HepG2 (cell line): ENCODE measurements at regions not wholly inside any gene's neighbourhood (a gene's known extent, or its start where the extent isn't known, plus 50 kb on each side); places are given as distances from the start of the nearest gene placed in this dataset.

Source experiments
- CEBPG ChIP-seq: IDR thresholded peaks from 2 replicates; pipeline ENCODE4 v1.6.1; 2016
- CENPX ChIP-seq: sonication (generic); formaldehyde crosslinking; IDR thresholded peaks from 2 replicates; pipeline ENCODE4 v1.9.0; 2021; ENCODE audit warnings: mild to moderate bottlenecking, missing genetic modification reagents, moderate library complexity
- FOXA1 ChIP-seq, 2 experiments: fragments of 450-650 bp in 1 of 2; sonication (generic) in 1 of 2; formaldehyde crosslinking in 1 of 2; IDR thresholded peaks; 2 replicates each; pipeline versions ENCODE4 v1.4.0 to v1.6.1; 2016 to 2020; ENCODE audit warnings: missing genetic modification reagents in 1 of 2
- HNRNPK ChIP-seq: fragments of 200-400 bp; formaldehyde crosslinking; IDR thresholded peaks from 2 replicates; pipeline ENCODE4 v1.6.1; 2018; ENCODE audit warnings: low read length, low read depth, moderate library complexity, mild to moderate bottlenecking; ENCODE audit not compliant: poor library complexity, severe bottlenecking
- IKZF4 ChIP-seq: sonication (generic); formaldehyde crosslinking; IDR thresholded peaks from 2 replicates; pipeline ENCODE4 v1.5.1; 2020; ENCODE audit warnings: borderline replicate concordance, mild to moderate bottlenecking, low read depth, missing genetic modification reagents; ENCODE audit errors: not compliant biosample characterization
- ISL2 ChIP-seq: sonication (generic); formaldehyde crosslinking; IDR thresholded peaks from 2 replicates; pipeline ENCODE4 v1.5.0; 2020; ENCODE audit warnings: missing genetic modification reagents
- RORA ChIP-seq: sonication (generic); formaldehyde crosslinking; IDR thresholded peaks from 2 replicates; pipeline ENCODE4 v1.5.0; 2020; ENCODE audit warnings: mild to moderate bottlenecking, missing genetic modification reagents, moderate library complexity
- ZBTB1 ChIP-seq: sonication (generic); formaldehyde crosslinking; IDR thresholded peaks from 2 replicates; pipeline ENCODE4 v1.4.0; 2020; ENCODE audit warnings: missing genetic modification reagents, borderline replicate concordance
- ZNF234 ChIP-seq: sonication (generic); formaldehyde crosslinking; conservative IDR thresholded peaks from 2 replicates; pipeline ENCODE4 v1.5.1; 2020; ENCODE audit warnings: mild to moderate bottlenecking, missing genetic modification reagents
- ZNF235 ChIP-seq: sonication (generic); formaldehyde crosslinking; IDR thresholded peaks from 2 replicates; pipeline ENCODE4 v1.8.1; 2023; ENCODE audit warnings: mild to moderate bottlenecking, missing genetic modification reagents, borderline replicate concordance
- ZNF317 ChIP-seq: sonication (generic); formaldehyde crosslinking; IDR thresholded peaks from 2 replicates; pipeline ENCODE4 v1.5.0; 2020; ENCODE audit warnings: mild to moderate bottlenecking, missing genetic modification reagents
- ZNF354B ChIP-seq: sonication (generic); formaldehyde crosslinking; IDR thresholded peaks from 2 replicates; pipeline ENCODE4 v1.8.0; 2022; ENCODE audit warnings: mild to moderate bottlenecking, missing genetic modification reagents
- ZNF530 ChIP-seq: sonication (generic); formaldehyde crosslinking; IDR thresholded peaks from 2 replicates; pipeline ENCODE4 v1.5.0; 2020; ENCODE audit warnings: low read depth, mild to moderate bottlenecking, missing genetic modification reagents
- ZNF792 ChIP-seq: IDR thresholded peaks from 2 replicates; pipeline ENCODE4 v1.6.1; 2016
- ZNF839 ChIP-seq: sonication (generic); formaldehyde crosslinking; IDR thresholded peaks from 2 replicates; pipeline ENCODE4 v1.4.0; 2020; ENCODE audit warnings: missing genetic modification reagents, mild to moderate bottlenecking, borderline replicate concordance
- TF ChIP-seq, protein P1 (sequence below): sonication (generic); formaldehyde crosslinking; IDR thresholded peaks from 2 replicates; pipeline ENCODE4 v1.4.0; 2020; ENCODE audit warnings: missing genetic modification reagents, borderline replicate concordance
- TF ChIP-seq, protein P2 (sequence below): sonication (generic); formaldehyde crosslinking; IDR thresholded peaks from 2 replicates; pipeline ENCODE4 v1.8.1; 2023; ENCODE audit warnings: mild to moderate bottlenecking, missing genetic modification reagents
- TF ChIP-seq, protein P3 (sequence below): sonication (generic); formaldehyde crosslinking; IDR thresholded peaks from 2 replicates; pipeline ENCODE4 v1.5.0; 2020; ENCODE audit warnings: mild to moderate bottlenecking, missing genetic modification reagents, borderline replicate concordance
- TF ChIP-seq, protein P4 (sequence below): sonication (generic); formaldehyde crosslinking; IDR thresholded peaks from 2 replicates; pipeline ENCODE4 v1.5.1; 2020; ENCODE audit warnings: missing genetic modification reagents, mild to moderate bottlenecking, borderline replicate concordance
- TF ChIP-seq, protein P5 (sequence below): sonication (generic); formaldehyde crosslinking; conservative IDR thresholded peaks from 2 replicates; pipeline ENCODE4 v1.4.0; 2020; ENCODE audit warnings: missing genetic modification reagents

DNA sequence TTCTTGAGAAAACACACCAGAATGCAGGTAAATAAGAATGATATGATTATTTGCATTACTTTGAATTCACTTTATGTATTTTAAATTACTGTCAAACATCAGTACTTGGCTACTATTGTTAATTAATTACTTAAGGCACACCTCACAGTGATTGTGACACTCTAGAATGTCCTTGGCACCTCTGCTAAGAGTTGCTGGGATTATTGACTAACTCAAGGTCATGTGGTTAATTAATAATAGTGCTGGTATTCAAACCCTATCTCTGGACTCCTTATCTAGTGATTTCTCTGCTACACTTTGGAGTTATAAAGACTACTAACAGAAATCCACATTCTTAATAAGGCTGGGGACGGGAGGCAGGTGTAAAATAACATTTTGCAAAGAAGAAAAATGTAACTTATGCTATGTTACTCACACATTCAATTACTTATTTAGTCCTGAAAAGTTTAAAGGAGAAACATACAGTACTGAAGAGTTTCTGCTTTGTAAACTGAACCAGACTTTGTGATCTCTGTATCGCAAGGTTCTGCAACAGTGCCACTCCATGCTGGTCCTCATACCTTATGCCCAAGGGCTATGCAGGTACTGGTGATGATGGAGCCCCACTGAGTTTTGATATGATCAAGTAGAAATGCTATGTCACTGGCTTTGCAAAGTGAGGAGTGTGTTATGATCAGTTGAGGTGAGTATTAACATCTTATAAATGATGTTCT lies 242.7 kb downstream of the MID1IP1 start (continued):
- TF ChIP-seq FOXA1 (IDR thresholded peaks at IDR 0.05) (no peak), FOXA1 (CRISPR knock-in tag; IDR thresholded peaks at IDR 0.05) (no peak), ZNF317 (CRISPR knock-in tag) (no peak), ZNF235 (CRISPR knock-in tag) (no peak), CEBPG (CRISPR knock-in tag) (peak; percentile 64), ZNF234 (CRISPR knock-in tag) (no peak), ZNF530 (CRISPR knock-in tag) (no peak), ZNF792 (CRISPR knock-in tag) (no peak), HNRNPK (no peak), IKZF4 (CRISPR knock-in tag) (no peak), ZNF354B (CRISPR knock-in tag) (no peak), CENPX (CRISPR knock-in tag) (no peak), ZNF839 (CRISPR knock-in tag) (no peak), ISL2 (peak; percentile 47; the same call in 1 of the 2 replicates), RORA (CRISPR knock-in tag) (no peak), ZBTB1 (CRISPR knock-in tag) (no peak)
- TF ChIP-seq, protein P1, sequence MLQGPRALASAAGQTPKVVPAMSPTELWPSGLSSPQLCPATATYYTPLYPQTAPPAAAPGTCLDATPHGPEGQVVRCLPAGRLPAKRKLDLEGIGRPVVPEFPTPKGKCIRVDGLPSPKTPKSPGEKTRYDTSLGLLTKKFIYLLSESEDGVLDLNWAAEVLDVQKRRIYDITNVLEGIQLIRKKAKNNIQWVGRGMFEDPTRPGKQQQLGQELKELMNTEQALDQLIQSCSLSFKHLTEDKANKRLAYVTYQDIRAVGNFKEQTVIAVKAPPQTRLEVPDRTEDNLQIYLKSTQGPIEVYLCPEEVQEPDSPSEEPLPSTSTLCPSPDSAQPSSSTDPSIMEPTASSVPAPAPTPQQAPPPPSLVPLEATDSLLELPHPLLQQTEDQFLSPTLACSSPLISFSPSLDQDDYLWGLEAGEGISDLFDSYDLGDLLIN (CRISPR knock-in tag) = no peak
- TF ChIP-seq, protein P2, sequence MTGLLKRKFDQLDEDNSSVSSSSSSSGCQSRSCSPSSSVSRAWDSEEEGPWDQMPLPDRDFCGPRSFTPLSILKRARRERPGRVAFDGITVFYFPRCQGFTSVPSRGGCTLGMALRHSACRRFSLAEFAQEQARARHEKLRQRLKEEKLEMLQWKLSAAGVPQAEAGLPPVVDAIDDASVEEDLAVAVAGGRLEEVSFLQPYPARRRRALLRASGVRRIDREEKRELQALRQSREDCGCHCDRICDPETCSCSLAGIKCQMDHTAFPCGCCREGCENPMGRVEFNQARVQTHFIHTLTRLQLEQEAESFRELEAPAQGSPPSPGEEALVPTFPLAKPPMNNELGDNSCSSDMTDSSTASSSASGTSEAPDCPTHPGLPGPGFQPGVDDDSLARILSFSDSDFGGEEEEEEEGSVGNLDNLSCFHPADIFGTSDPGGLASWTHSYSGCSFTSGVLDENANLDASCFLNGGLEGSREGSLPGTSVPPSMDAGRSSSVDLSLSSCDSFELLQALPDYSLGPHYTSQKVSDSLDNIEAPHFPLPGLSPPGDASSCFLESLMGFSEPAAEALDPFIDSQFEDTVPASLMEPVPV = no peak
- TF ChIP-seq, protein P3, sequence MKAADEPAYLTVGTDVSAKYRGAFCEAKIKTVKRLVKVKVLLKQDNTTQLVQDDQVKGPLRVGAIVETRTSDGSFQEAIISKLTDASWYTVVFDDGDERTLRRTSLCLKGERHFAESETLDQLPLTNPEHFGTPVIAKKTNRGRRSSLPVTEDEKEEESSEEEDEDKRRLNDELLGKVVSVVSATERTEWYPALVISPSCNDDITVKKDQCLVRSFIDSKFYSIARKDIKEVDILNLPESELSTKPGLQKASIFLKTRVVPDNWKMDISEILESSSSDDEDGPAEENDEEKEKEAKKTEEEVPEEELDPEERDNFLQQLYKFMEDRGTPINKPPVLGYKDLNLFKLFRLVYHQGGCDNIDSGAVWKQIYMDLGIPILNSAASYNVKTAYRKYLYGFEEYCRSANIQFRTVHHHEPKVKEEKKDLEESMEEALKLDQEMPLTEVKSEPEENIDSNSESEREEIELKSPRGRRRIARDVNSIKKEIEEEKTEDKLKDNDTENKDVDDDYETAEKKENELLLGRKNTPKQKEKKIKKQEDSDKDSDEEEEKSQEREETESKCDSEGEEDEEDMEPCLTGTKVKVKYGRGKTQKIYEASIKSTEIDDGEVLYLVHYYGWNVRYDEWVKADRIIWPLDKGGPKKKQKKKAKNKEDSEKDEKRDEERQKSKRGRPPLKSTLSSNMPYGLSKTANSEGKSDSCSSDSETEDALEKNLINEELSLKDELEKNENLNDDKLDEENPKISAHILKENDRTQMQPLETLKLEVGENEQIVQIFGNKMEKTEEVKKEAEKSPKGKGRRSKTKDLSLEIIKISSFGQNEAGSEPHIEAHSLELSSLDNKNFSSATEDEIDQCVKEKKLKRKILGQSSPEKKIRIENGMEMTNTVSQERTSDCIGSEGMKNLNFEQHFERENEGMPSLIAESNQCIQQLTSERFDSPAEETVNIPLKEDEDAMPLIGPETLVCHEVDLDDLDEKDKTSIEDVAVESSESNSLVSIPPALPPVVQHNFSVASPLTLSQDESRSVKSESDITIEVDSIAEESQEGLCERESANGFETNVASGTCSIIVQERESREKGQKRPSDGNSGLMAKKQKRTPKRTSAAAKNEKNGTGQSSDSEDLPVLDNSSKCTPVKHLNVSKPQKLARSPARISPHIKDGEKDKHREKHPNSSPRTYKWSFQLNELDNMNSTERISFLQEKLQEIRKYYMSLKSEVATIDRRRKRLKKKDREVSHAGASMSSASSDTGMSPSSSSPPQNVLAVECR = no peak
- TF ChIP-seq, protein P4, sequence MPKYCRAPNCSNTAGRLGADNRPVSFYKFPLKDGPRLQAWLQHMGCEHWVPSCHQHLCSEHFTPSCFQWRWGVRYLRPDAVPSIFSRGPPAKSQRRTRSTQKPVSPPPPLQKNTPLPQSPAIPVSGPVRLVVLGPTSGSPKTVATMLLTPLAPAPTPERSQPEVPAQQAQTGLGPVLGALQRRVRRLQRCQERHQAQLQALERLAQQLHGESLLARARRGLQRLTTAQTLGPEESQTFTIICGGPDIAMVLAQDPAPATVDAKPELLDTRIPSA (CRISPR knock-in tag) = no peak
- TF ChIP-seq, protein P5, sequence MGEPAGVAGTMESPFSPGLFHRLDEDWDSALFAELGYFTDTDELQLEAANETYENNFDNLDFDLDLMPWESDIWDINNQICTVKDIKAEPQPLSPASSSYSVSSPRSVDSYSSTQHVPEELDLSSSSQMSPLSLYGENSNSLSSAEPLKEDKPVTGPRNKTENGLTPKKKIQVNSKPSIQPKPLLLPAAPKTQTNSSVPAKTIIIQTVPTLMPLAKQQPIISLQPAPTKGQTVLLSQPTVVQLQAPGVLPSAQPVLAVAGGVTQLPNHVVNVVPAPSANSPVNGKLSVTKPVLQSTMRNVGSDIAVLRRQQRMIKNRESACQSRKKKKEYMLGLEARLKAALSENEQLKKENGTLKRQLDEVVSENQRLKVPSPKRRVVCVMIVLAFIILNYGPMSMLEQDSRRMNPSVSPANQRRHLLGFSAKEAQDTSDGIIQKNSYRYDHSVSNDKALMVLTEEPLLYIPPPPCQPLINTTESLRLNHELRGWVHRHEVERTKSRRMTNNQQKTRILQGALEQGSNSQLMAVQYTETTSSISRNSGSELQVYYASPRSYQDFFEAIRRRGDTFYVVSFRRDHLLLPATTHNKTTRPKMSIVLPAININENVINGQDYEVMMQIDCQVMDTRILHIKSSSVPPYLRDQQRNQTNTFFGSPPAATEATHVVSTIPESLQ = no peak
